ENCODE measurements at regions not wholly inside any gene's neighbourhood (a gene's known extent, or its start where the extent isn't known, plus 50 kb on each side); places are given as distances from the start of the nearest gene placed in this dataset.
A peak's percentile ranks its signal among the peaks of the same experiment; 100 is the strongest.

- no TSS peak for BruUV-seq (replicated peaks)
- CTCF ChIA-PET (ENCODE audit: low intra/inter-chr PET ratio), result no interaction called here
- Histone ChIP-seq H3K4me3 (no peak overlapping the region), H3K4me2 (ENCODE audit: insufficient read depth, low read length) (no peak overlapping the region), H3K4me1 (replicated peaks in 1 of 2; ENCODE audit: control insufficient read depth in 2 of 2, insufficient read depth in 2 of 2, low read length in 2 of 2) (no peaks in the 10 kb centered on the region), H2AFZ (ENCODE audit: low read depth, low read length) (no peak overlapping the region), H3K27ac (ENCODE audit: extremely low read depth, low read depth, low read length) (no peak overlapping the region), H3K9me1 (ENCODE audit: control insufficient read depth, insufficient read depth, low read length) (no peaks in the 10 kb centered on the region), H3K9me3 (replicated peaks; ENCODE audit: control insufficient read depth, insufficient read depth, low read depth, low read length) (no peaks in the 10 kb centered on the region), H3K79me2 (ENCODE audit: control insufficient read depth, insufficient read depth, low read length) (no peaks in the 10 kb centered on the region), H3K36me3 (ENCODE audit: control insufficient read depth, insufficient read depth, low read length) (no peaks in the 10 kb centered on the region), H3K27me3 (ENCODE audit: control insufficient read depth in 2 of 2, insufficient read depth in 2 of 2, low read length in 2 of 2) (no peaks in the 10 kb centered on the region), H4K20me1 (replicated peaks; ENCODE audit: control insufficient read depth, insufficient read depth, low read length) (no peaks in the 10 kb centered on the region), H3K9ac (ENCODE audit: insufficient read depth in 1 of 2, low read depth in 2 of 2, low read length in 2 of 2) (no peak overlapping the region)
- no peak for DNase-seq (ENCODE audit: extremely low read depth in 1 of 4, low spot score in 3 of 4)
- ATAC-seq, result no peak
- FAIRE-seq, result no peak
- 0% methylated on average over 2 of the region's 2 CpGs for WGBS (ENCODE audit: insufficient coverage, low coverage, missing lambda C conversion rate)
- peak in 1 of 2 experiments; percentile 5; a peak in 1 of 4 replicates for TF ChIP-seq RAD21 (CRISPR knock-in tag; conservative IDR thresholded peaks at IDR 0.05 in 1 of 2, IDR thresholded peaks at IDR 0.05 in 1 of 2)
- TF ChIP-seq HOMEZ (CRISPR knock-in tag; IDR thresholded peaks at IDR 0.05), result no peak
- no peak for TF ChIP-seq HNRNPK (IDR thresholded peaks at IDR 0.05; ENCODE audit: low read depth, low read length, poor library complexity, severe bottlenecking)
- TF ChIP-seq MXI1 (IDR thresholded peaks at IDR 0.05; ENCODE audit: low read depth, low read length), result no peak
- TF ChIP-seq HDAC8 (tag; IDR thresholded peaks at IDR 0.05), result no peak
- no peak for TF ChIP-seq TOE1 (IDR thresholded peaks at IDR 0.05; ENCODE audit: borderline replicate concordance)
- TF ChIP-seq TOE1 (CRISPR knock-in tag; IDR thresholded peaks at IDR 0.05; ENCODE audit: borderline replicate concordance, low read depth), result no peak
- TF ChIP-seq ZNF79 (CRISPR knock-in tag; IDR thresholded peaks at IDR 0.05; ENCODE audit: low read depth), result no peak
- no peak for TF ChIP-seq PHB (CRISPR knock-in tag; IDR thresholded peaks at IDR 0.05)
- TF ChIP-seq THRB (CRISPR knock-in tag; conservative IDR thresholded peaks at IDR 0.05), result no peak
- in situ Hi-C loops (cut with MboI), result no loop called here
- intact Hi-C loops (cut with micrococcal nuclease), result no loop called here
- POLR2A ChIA-PET, result no interaction called here
Observed at GRCh38 chr4:106809076-106809475, 227.0 kb downstream of the DKK2 start.
